SHP77 treated with DMSO at 0.1 percent for 48 hours (cell line): ENCODE measurements at regions not wholly inside any gene's neighbourhood (a gene's known extent, or its start where the extent isn't known, plus 50 kb on each side); places are given as distances from the start of the nearest gene placed in this dataset.
"Not testable (repeated sequence)": the region's sequence is repeated elsewhere in the genome, so short reads cannot be mapped to it uniquely, and the experiment has no call there.

Experiments
- DNase-seq: peaks from one replicate; lab custom pipeline; 2025; lab: John Stamatoyannopoulos, UW

GRCh38 chr14:71742485-71742884 is 189.7 kb upstream of the RGS6 start:
- DNase-seq: no peak

- no peak for DNase-seq
Observed at GRCh38 chr14:71745072-71745471, 187.2 kb upstream of the RGS6 start.

GRCh38 chr14:71748196-71748595 is 184.0 kb upstream of the RGS6 start:
- DNase-seq: no peak

GRCh38 chr14:71749613-71750238 is 182.5 kb upstream of the RGS6 start:
- no peak for DNase-seq

- no peak for DNase-seq
Observed at GRCh38 chr14:71751264-71751663, 181.0 kb upstream of the RGS6 start.

GRCh38 chr14:71752111-71752738 is 180.0 kb upstream of the RGS6 start:
- no peak for DNase-seq

- DNase-seq: peak; percentile 71
Observed at GRCh38 chr14:71753126-71753830, 179.0 kb upstream of the RGS6 start.

GRCh38 chr14:71753976-71754375 is 178.3 kb upstream of the RGS6 start:
- DNase-seq: no peak

GRCh38 chr14:71754422-71755095 is 177.7 kb upstream of the RGS6 start:
- no peak for DNase-seq

- no peak for DNase-seq
Observed at GRCh38 chr14:71758229-71758951, 173.8 kb upstream of the RGS6 start.

GRCh38 chr14:71762575-71762974 is 169.7 kb upstream of the RGS6 start:
- no peak for DNase-seq

GRCh38 chr14:71764701-71765382 is 167.4 kb upstream of the RGS6 start:
- DNase-seq: no peak

- no peak for DNase-seq
Observed at GRCh38 chr14:71765505-71765904, 166.7 kb upstream of the RGS6 start.

- DNase-seq: no peak
Observed at GRCh38 chr14:71770431-71770830, 161.8 kb upstream of the RGS6 start.

- not testable (repeated sequence) for DNase-seq
Observed at GRCh38 chr14:71771421-71771820, 160.8 kb upstream of the RGS6 start.

- not testable (repeated sequence) for DNase-seq
Observed at GRCh38 chr14:71771996-71772395, 160.2 kb upstream of the RGS6 start.

GRCh38 chr14:71773898-71774481 is 158.2 kb upstream of the RGS6 start:
- DNase-seq: no peak

GRCh38 chr14:71776471-71777360 is 155.5 kb upstream of the RGS6 start:
- DNase-seq: no peak

- DNase-seq: no peak
Observed at GRCh38 chr14:71780075-71780474, 152.2 kb upstream of the RGS6 start.

GRCh38 chr14:71780822-71781221 is 151.4 kb upstream of the RGS6 start:
- DNase-seq: no peak
